H1 (cell line): ENCODE measurements at regions not wholly inside any gene's neighbourhood (a gene's known extent, or its start where the extent isn't known, plus 50 kb on each side); places are given as distances from the start of the nearest gene placed in this dataset.

Experiments
- CTCF ChIA-PET: fragments of 300-600 bp; sonication (Branson Sonifier 250); formaldehyde crosslinking; loops from one replicate; lab custom pipeline; 2021; ENCODE audit not compliant: partially characterized antibody; lab: Charles Lee
- POLR2A ChIA-PET: fragments of 300-600 bp; sonication (Branson Sonifier 250); formaldehyde crosslinking; loops from one replicate; lab custom pipeline; 2021; ENCODE audit warnings: inconsistent platforms; ENCODE audit not compliant: partially characterized antibody; lab: Charles Lee
- DNase-seq, 2 experiments: peaks; one replicate each; pipeline versions ENCODE4 v3.0.0 to v3.0.0-alpha.2; 2010 to 2022; ENCODE audit warnings: low spot score in 2 of 2, low read depth in 1 of 2, mixed read lengths in 1 of 2
- FAIRE-seq: peaks from 2 replicates; lab custom pipeline; 2011; peaks lifted over from hg19 to GRCh38; lab: Jason Lieb, UNC
- H2AFZ ChIP-seq: 2 replicates; pipeline ENCODE4 v1.8.1; 2012; ENCODE audit warnings: low read length, inconsistent platforms
- H2AK5ac ChIP-seq: 2 replicates; pipeline ENCODE4 v1.6.1; 2013; ENCODE audit warnings: low read depth, low read length
- H2BK120ac ChIP-seq: replicated peaks from 2 replicates; pipeline ENCODE3; 2013; ENCODE audit warnings: low read depth, low read length, inconsistent platforms
- H2BK12ac ChIP-seq: 2 replicates; pipeline ENCODE4 v1.6.1; 2013; ENCODE audit warnings: low read depth, low read length
- H2BK15ac ChIP-seq: 2 replicates; pipeline ENCODE4 v1.6.1; 2013; ENCODE audit warnings: low read length
- H2BK20ac ChIP-seq: 2 replicates; pipeline ENCODE4 v1.6.1; 2013; ENCODE audit warnings: low read length
- H2BK5ac ChIP-seq: 2 replicates; pipeline ENCODE4 v1.6.1; 2013; ENCODE audit warnings: low read depth, low read length
- H3K14ac ChIP-seq: 2 replicates; pipeline ENCODE4 v1.6.1; 2013; ENCODE audit warnings: inconsistent platforms; ENCODE audit not compliant: insufficient read length
- H3K18ac ChIP-seq: 2 replicates; pipeline ENCODE4 v1.6.1; 2013; ENCODE audit warnings: low read length; ENCODE audit errors: extremely low read depth
- H3K23ac ChIP-seq: 2 replicates; pipeline ENCODE4 v1.6.1; 2013; ENCODE audit warnings: inconsistent platforms; ENCODE audit not compliant: insufficient read length
- H3K23me2 ChIP-seq: 2 replicates; pipeline ENCODE4 v1.6.1; 2013; ENCODE audit warnings: low read depth, low read length
- H3K27ac ChIP-seq: 2 replicates; pipeline ENCODE4 v1.6.1; 2011; ENCODE audit warnings: low read depth, low read length, inconsistent platforms
- H3K27me3 ChIP-seq, 4 experiments: replicated peaks in 1 of 4; 1 replicate in 1 of 4; 2 replicates in 3 of 4; pipeline versions ENCODE4 v1.6.1 to v1.8.1; 2011 to 2013; ENCODE audit warnings: low read length in 3 of 4, mild to moderate bottlenecking in 3 of 4, inconsistent platforms in 2 of 4, mixed read lengths in 2 of 4, moderate library complexity in 1 of 4; ENCODE audit not compliant: control insufficient read depth in 3 of 4, insufficient read depth in 3 of 4; ENCODE audit errors: extremely low read depth in 1 of 4
- H3K36me3 ChIP-seq, 4 experiments: 2 replicates each; pipeline versions ENCODE4 v1.6.1 to v1.8.1; 2011 to 2013; ENCODE audit warnings: mild to moderate bottlenecking in 4 of 4, low read length in 3 of 4, moderate library complexity in 2 of 4, control low read depth in 1 of 4, inconsistent platforms in 1 of 4; ENCODE audit not compliant: insufficient read depth in 4 of 4, control insufficient read depth in 2 of 4
- H3K4ac ChIP-seq: replicated peaks from 2 replicates; pipeline ENCODE3; 2013; ENCODE audit warnings: low read length, low read depth, mixed read lengths, inconsistent platforms; ENCODE audit not compliant: insufficient read length
- H3K4me1 ChIP-seq, 4 experiments: replicated peaks in 1 of 4; 1 replicate in 1 of 4; 2 replicates in 3 of 4; pipeline versions ENCODE4 v1.6.1 to v1.8.1; 2011 to 2013; ENCODE audit warnings: low read length in 3 of 4, inconsistent platforms in 2 of 4, mixed read lengths in 1 of 4; ENCODE audit not compliant: insufficient read depth in 4 of 4, control insufficient read depth in 3 of 4
- H3K4me2 ChIP-seq, 2 experiments: 2 replicates each; pipeline versions ENCODE4 v1.6.1 to v1.8.1; 2011 to 2013; ENCODE audit warnings: low read depth in 2 of 2, low read length in 2 of 2, control low read depth in 1 of 2, inconsistent platforms in 1 of 2, mild to moderate bottlenecking in 1 of 2; ENCODE audit not compliant: insufficient read depth in 1 of 2
- H3K4me3 ChIP-seq, 4 experiments: fragments of 200-600, 300-600 bp in 1 of 4; sonication (generic), shearing (Covaris generic), sonication (Bioruptor Twin) in 1 of 4; 2 replicates each; pipeline versions ENCODE4 v1.5.1 to v1.8.1; 2011 to 2016; ENCODE audit warnings: low read length in 4 of 4, low read depth in 3 of 4, control low read depth in 2 of 4, inconsistent platforms in 2 of 4, mild to moderate bottlenecking in 2 of 4, mixed read lengths in 1 of 4, moderate library complexity in 1 of 4; ENCODE audit not compliant: insufficient read depth in 2 of 4; ENCODE audit errors: extremely low read depth in 1 of 4
- H3K56ac ChIP-seq: replicated peaks from 2 replicates; pipeline ENCODE3; 2013; ENCODE audit warnings: low read depth, mild to moderate bottlenecking, mixed read lengths, low read length, inconsistent platforms; ENCODE audit not compliant: insufficient read length
- H3K79me1 ChIP-seq: 2 replicates; pipeline ENCODE4 v1.6.1; 2013; ENCODE audit warnings: low read depth, low read length, control low read depth
- H3K79me2 ChIP-seq, 2 experiments: 2 replicates each; pipeline versions ENCODE4 v1.6.1 to v1.8.1; 2012 to 2013; ENCODE audit warnings: low read length in 2 of 2, mild to moderate bottlenecking in 2 of 2, inconsistent platforms in 1 of 2; ENCODE audit not compliant: insufficient read depth in 2 of 2, control insufficient read depth in 1 of 2
- H3K9ac ChIP-seq, 4 experiments: replicated peaks in 1 of 4; 1 replicate in 1 of 4; 2 replicates in 3 of 4; pipeline versions ENCODE4 v1.6.1 to v1.8.1; 2011 to 2013; ENCODE audit warnings: low read depth in 3 of 4, low read length in 3 of 4, control low read depth in 2 of 4, mild to moderate bottlenecking in 2 of 4, moderate library complexity in 2 of 4, inconsistent platforms in 1 of 4; ENCODE audit errors: extremely low read depth in 1 of 4
- H3K9me3 ChIP-seq, 2 experiments: 2 replicates each; pipeline versions ENCODE4 v1.6.1 to v1.8.1; 2012 to 2013; ENCODE audit warnings: mild to moderate bottlenecking in 2 of 2, moderate library complexity in 2 of 2, control low read depth in 1 of 2, inconsistent platforms in 1 of 2, low read depth in 1 of 2, low read length in 1 of 2, mixed read lengths in 1 of 2; ENCODE audit not compliant: insufficient read depth in 2 of 2
- H4K20me1 ChIP-seq, 2 experiments: replicated peaks in 1 of 2; 2 replicates each; pipeline versions ENCODE3 to v1.8.1; 2011 to 2013; ENCODE audit warnings: inconsistent platforms in 2 of 2, low read length in 2 of 2, mild to moderate bottlenecking in 1 of 2; ENCODE audit not compliant: insufficient read depth in 2 of 2, control insufficient read depth in 1 of 2
- H4K5ac ChIP-seq: 2 replicates; pipeline ENCODE4 v1.6.1; 2013; ENCODE audit warnings: low read length, low read depth, mixed read lengths, inconsistent platforms; ENCODE audit not compliant: insufficient read length
- H4K8ac ChIP-seq: 2 replicates; pipeline ENCODE4 v1.8.0; 2013; ENCODE audit warnings: mild to moderate bottlenecking, moderate library complexity, low read length, inconsistent platforms; ENCODE audit not compliant: insufficient read depth; ENCODE audit errors: extremely low read depth
- H4K91ac ChIP-seq: replicated peaks from 2 replicates; pipeline ENCODE3; 2013; ENCODE audit warnings: low read length, mixed read lengths, inconsistent platforms; ENCODE audit not compliant: insufficient read length
- CHD2 ChIP-seq: IDR thresholded peaks from 2 replicates; pipeline ENCODE4 v1.6.1; 2012; ENCODE audit warnings: low read length, improper control_type of control experiment
- CREB1 ChIP-seq: IDR thresholded peaks from 2 replicates; pipeline ENCODE4 v1.6.1; 2012; ENCODE audit warnings: inconsistent platforms
- EGR1 ChIP-seq: IDR thresholded peaks from 2 replicates; pipeline ENCODE4 v1.6.1; 2011; ENCODE audit warnings: low read depth, low read length, borderline replicate concordance
- KDM4A ChIP-seq: IDR thresholded peaks from one replicate; pipeline ENCODE4 v1.7.1; 2012; ENCODE audit warnings: low read depth, mild to moderate bottlenecking, moderate library complexity, low read length, inconsistent platforms; ENCODE audit not compliant: severe bottlenecking
- NRF1 ChIP-seq: IDR thresholded peaks from 2 replicates; pipeline ENCODE4 v1.6.1; 2011; ENCODE audit warnings: mild to moderate bottlenecking, low read depth, low read length, improper control_type of control experiment
- SIN3A ChIP-seq, 2 experiments: IDR thresholded peaks in 1 of 2; conservative IDR thresholded peaks in 1 of 2; 2 replicates each; pipeline ENCODE4 v1.6.1; 2011 to 2012; ENCODE audit warnings: low read length in 2 of 2, improper control_type of control experiment in 1 of 2, low read depth in 1 of 2, mild to moderate bottlenecking in 1 of 2
- SIX5 ChIP-seq: IDR thresholded peaks from 2 replicates; pipeline ENCODE4 v1.6.1; 2011; ENCODE audit warnings: mild to moderate bottlenecking, low read depth, low read length
- SUZ12 ChIP-seq: fragments of 200-600 bp; sonication (generic); IDR thresholded peaks from 2 replicates; pipeline ENCODE4 v1.6.1; 2012; ENCODE audit warnings: mild to moderate bottlenecking, inconsistent platforms, low read length, moderate library complexity, mixed read lengths
- TBP ChIP-seq: IDR thresholded peaks from 2 replicates; pipeline ENCODE4 v1.6.1; 2011; ENCODE audit warnings: low read depth, low read length, improper control_type of control experiment
- TEAD4 ChIP-seq: IDR thresholded peaks from 2 replicates; pipeline ENCODE4 v1.6.1; 2012; ENCODE audit warnings: low read depth, low read length, inconsistent platforms, mixed read lengths
- WGBS, 2 experiments: shearing (Covaris generic) in 1 of 2; methylation state at CpG; one replicate each; pipeline versions ENCODE4 v1.1.6 to v1.1.7; 2013 to 2015; ENCODE audit warnings: low lambda C conversion rate in 2 of 2, mixed read lengths in 2 of 2, inconsistent platforms in 1 of 2, low coverage in 1 of 2, missing lambda C conversion rate in 1 of 2; ENCODE audit not compliant: insufficient replicate concordance in 2 of 2, insufficient coverage in 1 of 2, insufficient read length in 1 of 2; ENCODE audit errors: extremely low coverage in 1 of 2, missing lambda C conversion rate in 1 of 2; 5-methylcytosine and 5-hydroxymethylcytosine counted together

- Histone ChIP-seq H4K91ac (no peak overlapping the region), H3K27me3 (no peaks in the 10 kb centered on the region), H3K23me2 (no peaks in the 10 kb centered on the region; the same call in 1 of the 2 replicates), H2AFZ (no peak overlapping the region), H3K36me3 (no peaks in the 10 kb centered on the region), H3K56ac (no peak overlapping the region), H4K5ac (no peak overlapping the region), H4K8ac (no peak overlapping the region), H3K27ac (no peak overlapping the region), H4K20me1 (no peaks in the 10 kb centered on the region), H3K4me3 (no peak overlapping the region), H3K18ac (no peak overlapping the region), H3K79me1 (no peaks in the 10 kb centered on the region), H2BK5ac (no peak overlapping the region), H3K4me2 (no peak overlapping the region), H2BK12ac (no peak overlapping the region), H3K14ac (no peak overlapping the region), H2BK120ac (no peak overlapping the region), H3K9me3 (no peaks in the 10 kb centered on the region), H2AK5ac (no peak overlapping the region), H2BK20ac (no peak overlapping the region), H3K23ac (no peak overlapping the region), H3K9ac (no peak overlapping the region), H3K4me1 (peaks cover 0 to 11% (median 8%) of the 10 kb centered on the region in 4 experiments), H3K4ac (no peak overlapping the region), H2BK15ac (no peak overlapping the region)
- CTCF ChIA-PET = interaction anchor here (0.8 kb wide), 1 partner anchor 18 kb away, joined by 3 read pairs; no protein-coding TSS in a partner anchor
- FAIRE-seq = no peak
- POLR2A ChIA-PET = no interaction called here
- no peak for DNase-seq
- WGBS, 2 experiments = 96% methylated on average over 2 of the region's 2 CpGs; no CpG with 5 or more reads in 1 of the 2 experiments
- no peak for TF ChIP-seq CHD2
- no peak for TF ChIP-seq TEAD4
- TF ChIP-seq SIN3A (conservative IDR thresholded peaks at IDR 0.05 in 1 of 2, IDR thresholded peaks at IDR 0.05 in 1 of 2; ENCODE audit: low read depth in 1 of 2, low read length in 2 of 2) = no peak
- TF ChIP-seq SIX5 = no peak
- no peak for TF ChIP-seq KDM4A
- TF ChIP-seq CREB1 = no peak
- TF ChIP-seq NRF1 = no peak
- no peak for TF ChIP-seq EGR1
- no peak for TF ChIP-seq SUZ12
- no peak for TF ChIP-seq TBP
- TF ChIP-seq, all 59 proteins: peak for 0
- H3K79me2 ChIP-seq = no peaks in the 10 kb centered on the region
These were observed 397.4 kb downstream of the FOXO1 start for GRCh38 chr13:40269086-40269485.
